ENCODE measurements at regions not wholly inside any gene's neighbourhood (a gene's known extent, or its start where the extent isn't known, plus 50 kb on each side); places are given as distances from the start of the nearest gene placed in this dataset.

- DNase-seq, result no peak
These were observed 92.8 kb downstream of the HNRNPLL start for GRCh38 chr2:38509947-38510326.

- no peak for DNase-seq
These were observed 93.3 kb downstream of the HNRNPLL start for GRCh38 chr2:38509314-38509946.

- DNase-seq, result peak; percentile 78 to 95
These were observed 94.3 kb downstream of the HNRNPLL start for GRCh38 chr2:38508311-38509039.

DNA sequence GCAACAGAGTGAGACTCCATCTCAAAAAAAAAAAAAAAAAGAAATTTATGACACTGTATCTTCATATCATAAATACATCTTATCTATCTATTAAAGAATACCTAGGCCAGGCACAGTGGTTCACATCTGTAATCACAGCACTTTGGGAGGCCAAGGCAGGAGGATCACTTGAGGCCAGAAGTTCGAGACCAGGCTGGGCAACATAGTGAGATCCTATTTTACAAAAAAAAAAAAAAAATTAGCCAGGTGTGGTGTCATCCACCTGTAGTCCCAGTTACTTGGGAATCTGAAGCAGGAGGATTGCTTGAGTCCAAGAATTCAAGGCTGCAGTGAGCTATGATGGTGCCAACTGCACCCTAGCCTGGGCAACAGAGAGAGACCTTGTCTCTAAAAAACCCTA is 95.0 kb downstream of the HNRNPLL start:
- DNase-seq, result no peak

DNA sequence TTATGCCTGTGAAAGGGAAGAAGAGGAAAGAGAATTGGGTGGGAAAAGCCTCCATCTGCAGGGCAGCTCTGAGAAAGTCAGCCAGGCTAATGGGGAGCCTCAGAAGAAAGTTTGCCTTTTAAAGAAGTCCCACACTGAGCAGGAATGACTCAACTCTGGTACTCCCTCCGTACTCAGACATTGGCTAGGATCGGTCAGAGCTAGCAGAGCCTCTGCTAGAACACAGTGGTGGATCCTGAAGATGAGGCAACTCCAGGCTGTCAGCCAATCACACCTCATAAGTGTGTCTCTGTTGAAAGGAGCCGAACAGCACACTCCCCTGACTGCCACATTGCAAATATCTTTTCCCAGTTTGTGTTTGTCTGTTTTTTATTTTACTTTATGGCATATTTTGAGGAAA is 96.9 kb downstream of the HNRNPLL start:
- no peak for DNase-seq

GRCh38 chr2:38504169-38504568 is 98.6 kb downstream of the HNRNPLL start:
- DNase-seq, result no peak

DNA sequence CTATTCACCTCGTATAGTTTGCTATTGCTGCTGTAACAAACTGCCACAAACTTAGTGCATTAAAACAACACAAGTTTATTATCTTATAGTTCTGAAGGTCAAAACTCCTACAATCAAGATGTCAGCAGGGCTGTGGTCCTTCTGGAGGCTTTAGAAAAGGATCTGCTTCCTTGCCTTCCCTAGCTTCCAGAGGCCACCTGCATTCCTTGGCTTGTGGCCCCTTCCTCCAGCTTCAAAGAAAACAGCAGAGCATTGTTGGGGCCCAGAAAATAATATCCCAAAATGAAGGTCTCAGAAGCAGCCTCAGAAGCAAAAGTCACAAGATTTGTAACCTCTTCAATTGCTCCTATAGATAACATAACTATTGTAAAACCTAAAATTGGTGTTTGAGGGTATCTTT is 100.6 kb downstream of the HNRNPLL start:
- DNase-seq, result no peak

- no peak for DNase-seq
These were observed 102.5 kb downstream of the HNRNPLL start for GRCh38 chr2:38500283-38500634.

- DNase-seq, result no peak
These were observed 103.0 kb downstream of the HNRNPLL start for GRCh38 chr2:38499548-38500282.

- no peak for DNase-seq
These were observed 104.7 kb downstream of the HNRNPLL start for GRCh38 chr2:38498045-38498481.

DNA sequence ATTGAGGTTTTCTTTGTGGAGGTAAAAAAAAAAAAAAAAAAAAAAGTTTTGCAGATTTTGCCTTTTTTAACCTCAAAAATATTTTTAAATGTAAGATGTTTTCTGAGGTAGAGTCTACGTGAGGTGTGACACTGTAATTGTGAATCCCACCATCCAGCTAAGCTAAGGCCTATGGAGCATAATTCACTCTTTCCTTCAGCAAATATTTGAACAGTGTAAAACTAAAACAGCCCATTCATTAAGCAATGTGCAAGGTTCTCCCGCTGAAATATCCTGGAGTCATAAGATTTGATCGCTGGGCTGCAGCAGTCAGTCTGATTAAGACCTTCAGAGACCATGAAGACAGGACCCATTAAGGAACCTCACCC is 105.1 kb downstream of the HNRNPLL start:
- DNase-seq, result peak in 1 of 2 experiments; percentile 20

DNA sequence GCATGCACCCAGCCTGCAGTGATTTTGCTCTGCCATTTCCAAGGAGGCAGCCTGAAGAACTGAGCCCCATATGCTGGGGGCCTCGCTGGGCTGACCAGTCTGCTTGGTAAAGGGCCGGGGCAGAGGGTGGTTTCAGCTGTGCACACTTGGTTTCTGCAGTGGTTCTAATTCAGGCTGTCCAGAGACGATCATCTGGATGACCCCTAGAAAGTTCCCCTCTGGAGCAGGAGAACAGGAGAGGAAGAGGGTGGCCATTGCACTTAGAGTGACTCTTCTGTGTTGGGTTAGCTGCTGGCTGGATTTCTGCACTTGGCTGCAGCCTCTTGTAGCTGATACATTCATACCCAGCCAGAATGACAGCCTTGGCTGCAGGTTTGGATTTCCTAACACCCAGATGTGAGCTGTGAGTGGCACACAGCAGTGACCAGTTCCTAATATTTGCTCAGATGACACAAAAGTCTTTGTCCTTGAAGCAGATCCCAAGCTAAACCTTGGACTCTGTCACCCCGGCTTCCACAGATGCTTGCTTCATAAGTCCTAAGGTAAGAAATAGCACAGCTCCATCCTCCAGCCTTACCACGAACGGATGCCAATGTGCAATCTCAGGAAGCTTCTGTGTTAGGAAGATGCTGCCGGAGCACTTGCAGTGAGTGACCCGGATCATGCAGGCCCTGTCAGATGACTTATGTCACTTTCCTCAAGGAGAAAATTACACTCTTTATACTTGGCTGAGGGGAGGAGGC is 105.6 kb downstream of the HNRNPLL start:
- no peak for DNase-seq

- DNase-seq, result no peak
These were observed 106.8 kb downstream of the HNRNPLL start for GRCh38 chr2:38495880-38496279.

DNA sequence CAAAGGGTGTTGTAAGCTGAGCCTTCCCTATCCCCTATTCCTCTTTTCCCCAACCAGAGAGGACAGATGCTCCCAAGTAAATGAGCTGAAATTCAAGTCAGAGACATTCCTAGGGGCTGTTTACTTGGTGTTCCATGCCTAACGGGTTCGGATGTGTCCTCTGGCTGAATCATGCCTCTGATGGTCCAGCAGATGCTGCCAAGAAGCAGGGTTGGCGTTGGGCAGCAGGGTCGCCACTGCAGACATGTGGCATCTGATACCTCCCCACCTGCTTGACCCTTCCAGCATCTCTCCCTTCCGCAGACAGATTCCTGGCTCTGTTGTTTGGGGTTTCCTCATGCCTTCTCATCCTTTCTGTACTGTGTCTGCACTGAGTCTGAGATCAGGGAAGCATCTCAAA is 108.3 kb downstream of the HNRNPLL start:
- DNase-seq, result no peak

DNA sequence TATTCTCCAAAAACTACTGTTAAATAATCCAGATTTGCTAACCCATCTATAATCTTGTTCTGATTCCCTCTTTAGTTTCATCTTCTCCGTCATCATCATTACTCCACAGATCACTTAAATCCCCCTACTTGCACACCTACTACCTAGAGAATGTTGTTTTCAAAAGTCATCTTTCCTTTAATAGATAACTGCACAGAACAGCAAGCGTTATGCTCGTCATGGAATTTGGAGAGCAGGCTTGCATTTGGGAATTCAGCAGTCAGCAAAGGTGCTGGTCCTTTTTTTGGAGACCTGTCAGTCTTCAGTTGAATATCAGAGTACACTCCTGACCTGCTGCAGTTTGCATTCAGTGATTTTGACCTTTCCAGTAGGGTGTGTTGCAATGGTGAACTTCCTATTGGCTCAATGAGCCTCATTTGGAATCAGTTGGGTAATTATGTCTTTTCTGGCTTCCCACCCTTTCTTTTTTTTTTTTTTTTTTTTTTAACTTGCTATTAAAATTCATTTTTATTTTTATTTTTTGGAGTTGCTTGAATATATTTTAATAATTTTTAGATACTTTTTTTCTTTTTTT is 110.6 kb downstream of the HNRNPLL start:
- no peak for DNase-seq

DNA sequence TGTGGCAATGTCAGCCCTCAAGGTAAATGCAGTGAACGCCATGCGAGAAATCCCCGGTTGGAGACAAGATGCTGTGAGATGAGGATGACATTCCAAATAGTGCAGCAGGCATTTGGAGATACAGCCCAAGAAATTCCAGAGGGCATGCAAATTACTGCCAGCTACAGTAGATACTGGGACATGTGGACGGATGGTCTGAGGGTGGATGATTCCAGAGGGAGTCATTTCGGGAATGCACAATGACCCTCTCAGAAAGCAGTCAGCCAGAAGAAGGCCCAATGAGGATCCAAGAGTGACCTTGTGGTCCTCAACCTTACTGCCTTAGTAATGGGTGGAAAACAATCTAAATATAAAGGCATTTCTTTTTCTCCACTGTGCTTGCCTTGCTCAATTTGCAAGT is 111.3 kb downstream of the HNRNPLL start:
- no peak for DNase-seq

DNA sequence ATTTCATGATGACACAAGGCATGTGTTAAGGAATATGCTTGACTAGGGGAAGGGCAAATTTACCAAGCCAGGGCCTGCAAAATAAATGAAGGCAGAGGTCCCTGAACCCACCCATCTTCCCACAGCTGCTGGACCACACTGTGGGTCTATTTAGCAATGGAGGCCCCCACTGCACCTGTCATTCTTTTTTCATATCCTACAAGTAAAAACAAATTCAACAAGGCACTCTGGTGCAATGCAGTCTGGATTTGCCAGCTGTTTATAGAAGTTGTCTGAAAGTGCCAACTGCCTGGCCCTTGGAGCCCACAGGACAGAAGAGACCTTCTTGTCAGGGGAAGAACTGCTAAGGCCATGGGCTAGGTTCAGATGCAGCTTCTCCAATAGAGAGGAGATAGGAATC is 112.8 kb upstream of the ATL2 start:
- DNase-seq, result no peak

GRCh38 chr2:38487852-38488251 is 110.8 kb upstream of the ATL2 start:
- DNase-seq, result no peak

- DNase-seq, result no peak
These were observed 109.3 kb upstream of the ATL2 start for GRCh38 chr2:38486213-38487026.

- no peak for DNase-seq
These were observed 108.7 kb upstream of the ATL2 start for GRCh38 chr2:38485734-38486133.

DNA sequence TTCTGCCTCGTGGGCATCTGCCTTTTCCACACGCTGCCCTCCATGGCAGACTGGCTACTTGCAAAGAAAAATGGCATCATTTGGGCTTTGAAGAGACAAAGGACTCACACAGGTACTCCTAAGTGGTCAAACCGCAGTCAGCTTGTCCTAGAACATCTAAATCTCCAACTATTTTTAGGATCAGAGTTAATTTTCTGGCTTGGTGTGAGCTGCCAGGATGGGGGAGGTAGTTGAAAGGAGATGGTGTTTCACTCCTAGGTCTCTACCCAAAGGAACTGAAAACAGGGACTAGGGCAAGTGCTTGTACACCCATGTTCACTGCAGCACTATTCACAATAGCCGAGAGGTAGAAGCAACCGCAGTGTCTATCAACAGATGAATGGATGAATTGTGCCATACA is 107.9 kb upstream of the ATL2 start:
- DNase-seq, result no peak
